ENCODE measurements at regions not wholly inside any gene's neighbourhood (a gene's known extent, or its start where the extent isn't known, plus 50 kb on each side); places are given as distances from the start of the nearest gene placed in this dataset.

DNA sequence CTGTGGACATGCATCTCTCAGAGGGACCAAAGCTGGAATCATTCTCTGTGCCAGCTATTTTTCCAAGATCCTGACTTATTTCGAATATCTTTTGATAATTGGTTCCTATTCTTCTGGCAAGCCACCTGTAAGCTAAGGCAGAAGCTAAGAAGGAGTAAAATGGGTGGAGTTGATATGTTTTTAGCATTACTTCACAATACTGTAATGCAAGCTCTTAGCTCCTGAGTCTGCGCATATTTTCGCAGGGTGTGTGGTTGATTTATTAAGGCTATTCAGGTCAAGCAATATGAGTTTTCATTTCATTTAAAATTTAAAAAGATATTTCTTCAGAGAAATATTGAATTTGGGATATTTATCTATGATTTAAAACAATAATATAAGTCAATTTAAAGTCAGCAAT, 158.5 kb upstream of the ADAMTS16 start:
- ChIA-PET CTCF (interaction anchor here (0.6 to 0.9 kb wide), 3 partner anchors 32 to 1572 kb away, joined by 3 to 5 read pairs (median 3); no protein-coding TSS in a partner anchor), POLR2A (no interaction called here)
- Histone ChIP-seq H3K4me3 (ENCODE audit: low read depth, low read length) (no peak overlapping the region), H3K4me1 (ENCODE audit: control insufficient read depth, insufficient read depth, low read length) (peaks cover 3% of the 10 kb centered on the region; the same call in 1 of the 2 replicates), H3K9me3 (ENCODE audit: control insufficient read depth, insufficient read depth, low read depth, low read length) (no peaks in the 10 kb centered on the region), H3K27ac (ENCODE audit: extremely low read depth, low read depth, low read length) (no peak overlapping the region), H3K36me3 (ENCODE audit: control insufficient read depth in 2 of 2, insufficient read depth in 1 of 2, low read length in 2 of 2) (no peaks in the 10 kb centered on the region)
- TF ChIP-seq ZEB2 (tag by site-specific recombination; IDR thresholded peaks at IDR 0.05) = no peak
- TF ChIP-seq ZNF521 (tag by site-specific recombination; IDR thresholded peaks at IDR 0.05) = no peak
- no peak for TF ChIP-seq ZBTB20 (tag by site-specific recombination; IDR thresholded peaks at IDR 0.05)

GRCh38 chr5:4983701-4984100, 156.4 kb upstream of the ADAMTS16 start:
- CTCF ChIA-PET = no interaction called here
- H3K9me3 ChIP-seq (ENCODE audit: control insufficient read depth, insufficient read depth, low read depth, low read length) = no peaks in the 10 kb centered on the region
- POLR2A ChIA-PET = no interaction called here
- no peaks in the 10 kb centered on the region for H3K36me3 ChIP-seq (ENCODE audit: control insufficient read depth in 2 of 2, insufficient read depth in 1 of 2, low read length in 2 of 2)
- no peaks in the 10 kb centered on the region for H3K4me1 ChIP-seq (ENCODE audit: control insufficient read depth, insufficient read depth, low read length)
- H3K27ac ChIP-seq (ENCODE audit: extremely low read depth, low read depth, low read length) = no peak overlapping the region
- H3K4me3 ChIP-seq (ENCODE audit: low read depth, low read length) = no peak overlapping the region
- TF ChIP-seq ZBTB10 (tag by site-specific recombination; IDR thresholded peaks at IDR 0.05) (no peak), ZEB2 (tag by site-specific recombination; IDR thresholded peaks at IDR 0.05) (no peak), ZNF626 (tag by site-specific recombination; IDR thresholded peaks at IDR 0.05) (no peak), KLF8 (tag by site-specific recombination; IDR thresholded peaks at IDR 0.05) (no peak), ZNF362 (tag by site-specific recombination; IDR thresholded peaks at IDR 0.05) (no peak), ZNF311 (tag by site-specific recombination; IDR thresholded peaks at IDR 0.05; ENCODE audit: borderline replicate concordance) (no peak), ZBTB21 (tag by site-specific recombination; IDR thresholded peaks at IDR 0.05) (no peak), ZNF768 (tag by site-specific recombination; IDR thresholded peaks at IDR 0.05) (no peak), BCL6B (tag by site-specific recombination; IDR thresholded peaks at IDR 0.05) (no peak), ZBTB7A (tag by site-specific recombination; IDR thresholded peaks at IDR 0.05; ENCODE audit: low read depth) (no peak)
- TF ChIP-seq, protein P1, sequence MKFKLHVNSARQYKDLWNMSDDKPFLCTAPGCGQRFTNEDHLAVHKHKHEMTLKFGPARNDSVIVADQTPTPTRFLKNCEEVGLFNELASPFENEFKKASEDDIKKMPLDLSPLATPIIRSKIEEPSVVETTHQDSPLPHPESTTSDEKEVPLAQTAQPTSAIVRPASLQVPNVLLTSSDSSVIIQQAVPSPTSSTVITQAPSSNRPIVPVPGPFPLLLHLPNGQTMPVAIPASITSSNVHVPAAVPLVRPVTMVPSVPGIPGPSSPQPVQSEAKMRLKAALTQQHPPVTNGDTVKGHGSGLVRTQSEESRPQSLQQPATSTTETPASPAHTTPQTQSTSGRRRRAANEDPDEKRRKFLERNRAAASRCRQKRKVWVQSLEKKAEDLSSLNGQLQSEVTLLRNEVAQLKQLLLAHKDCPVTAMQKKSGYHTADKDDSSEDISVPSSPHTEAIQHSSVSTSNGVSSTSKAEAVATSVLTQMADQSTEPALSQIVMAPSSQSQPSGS (tag by site-specific recombination; IDR thresholded peaks at IDR 0.05; ENCODE audit: low read depth) = no peak

- POLR2A ChIA-PET = no interaction called here
- no peaks in the 10 kb centered on the region for H3K4me1 ChIP-seq (ENCODE audit: control insufficient read depth, insufficient read depth, low read length)
- CTCF ChIA-PET = interaction anchor here (0.9 kb wide), 1 partner anchor 10 kb away, joined by 3 read pairs; no protein-coding TSS in a partner anchor
- TF ChIP-seq ZNF169 (tag by site-specific recombination; IDR thresholded peaks at IDR 0.05) (no peak), ZNF184 (tag by site-specific recombination; IDR thresholded peaks at IDR 0.05) (no peak), ZNF121 (tag by site-specific recombination; IDR thresholded peaks at IDR 0.05) (no peak), ZNF24 (tag by site-specific recombination; IDR thresholded peaks at IDR 0.05) (no peak), ZNF146 (tag by site-specific recombination; IDR thresholded peaks at IDR 0.05) (no peak), TRIM28 (IDR thresholded peaks at IDR 0.05; ENCODE audit: borderline replicate concordance, low read length) (no peak), ZNF677 (tag by site-specific recombination; IDR thresholded peaks at IDR 0.05) (no peak), ZNF488 (tag by site-specific recombination; IDR thresholded peaks at IDR 0.05) (no peak), MEIS1 (CRISPR knock-in tag; IDR thresholded peaks at IDR 0.05; ENCODE audit: borderline replicate concordance) (no peak), ZNF280C (tag by site-specific recombination; IDR thresholded peaks at IDR 0.05) (no peak), KLF8 (tag by site-specific recombination; IDR thresholded peaks at IDR 0.05) (no peak)
Observed at GRCh38 chr5:4984461-4984860, 155.7 kb upstream of the ADAMTS16 start.

More at GRCh38 chr5:4984461-4984860, 155.7 kb upstream of the ADAMTS16 start:
- Histone ChIP-seq H3K9me3 (ENCODE audit: control insufficient read depth, insufficient read depth, low read depth, low read length) (no peaks in the 10 kb centered on the region), H3K4me3 (ENCODE audit: low read depth, low read length) (no peak overlapping the region), H3K27ac (ENCODE audit: extremely low read depth, low read depth, low read length) (no peak overlapping the region), H3K36me3 (ENCODE audit: control insufficient read depth in 2 of 2, insufficient read depth in 1 of 2, low read length in 2 of 2) (no peaks in the 10 kb centered on the region)
